ENCODE measurements at regions not wholly inside any gene's neighbourhood (a gene's known extent, or its start where the extent isn't known, plus 50 kb on each side); places are given as distances from the start of the nearest gene placed in this dataset.

DNA sequence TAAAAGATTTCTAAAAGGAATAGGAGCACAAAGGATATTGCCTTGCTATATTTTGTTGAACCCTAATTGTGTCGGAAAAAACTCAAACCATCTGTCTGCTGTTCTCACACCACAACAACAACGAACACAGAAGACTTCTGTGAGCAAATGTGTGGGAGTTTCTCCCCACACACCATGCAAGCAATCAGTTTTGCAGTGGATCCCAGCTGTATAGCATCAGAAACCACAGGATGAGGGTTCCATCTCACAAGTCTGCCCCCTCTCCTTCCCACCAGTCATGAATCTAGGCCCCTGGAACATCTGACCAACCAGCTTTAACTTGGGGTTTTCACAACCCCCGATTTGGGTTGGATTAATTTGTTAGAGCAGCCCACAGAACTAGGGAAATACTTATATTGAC lies 91.3 kb upstream of the SLC4A7 start:
- Mint-ChIP-seq H3K36me3 (ENCODE audit: insufficient read depth) (no peaks in the 10 kb centered on the region), H3K4me3 (no peak overlapping the region), H3K27ac (ENCODE audit: low read depth) (no peak overlapping the region), H3K9me3 (no peaks in the 10 kb centered on the region), H3K4me1 (no peaks in the 10 kb centered on the region), H3K27me3 (no peaks in the 10 kb centered on the region)
- DNase-seq (ENCODE audit: low spot score in 2 of 2) (no peak), ATAC-seq (replicated peaks; ENCODE audit: extremely low read depth, poor library complexity, severe bottlenecking) (no peak)

DNA sequence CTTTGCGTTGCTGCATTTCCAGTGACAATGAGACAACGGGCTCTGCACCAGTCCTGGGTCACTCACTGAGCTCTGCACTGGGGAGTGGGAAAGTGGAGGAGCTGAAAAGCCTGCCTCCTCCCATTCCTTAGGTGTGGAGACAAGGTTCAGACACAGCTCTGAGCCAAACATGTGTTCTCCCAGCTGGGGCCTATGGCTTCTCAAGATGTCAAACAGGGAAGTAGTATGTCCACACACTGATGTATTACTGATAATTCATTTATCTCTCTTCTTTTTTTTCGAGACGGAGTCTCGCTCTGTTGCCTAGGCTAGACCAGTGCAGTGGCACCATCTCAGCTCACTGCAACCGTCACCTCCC lies 90.2 kb upstream of the SLC4A7 start:
- ATAC-seq (replicated peaks; ENCODE audit: extremely low read depth, poor library complexity, severe bottlenecking) = no peak

GRCh38 chr3:27573780-27574437 lies 89.7 kb upstream of the SLC4A7 start:
- Mint-ChIP-seq H3K4me1 (no peaks in the 10 kb centered on the region), H3K27ac (ENCODE audit: low read depth) (no peak overlapping the region), H3K9me3 (no peaks in the 10 kb centered on the region), H3K36me3 (ENCODE audit: insufficient read depth) (no peaks in the 10 kb centered on the region), H3K27me3 (no peaks in the 10 kb centered on the region), H3K4me3 (no peak overlapping the region)
- DNase-seq (ENCODE audit: low spot score in 2 of 2) = no peak
- ATAC-seq (replicated peaks; ENCODE audit: extremely low read depth, poor library complexity, severe bottlenecking) = no peak

More for the DNA sequence above, 90.2 kb upstream of the SLC4A7 start:
- no peak for DNase-seq (ENCODE audit: low spot score in 2 of 2)
- Mint-ChIP-seq H3K27me3 (no peaks in the 10 kb centered on the region), H3K4me1 (no peaks in the 10 kb centered on the region), H3K4me3 (no peak overlapping the region), H3K27ac (ENCODE audit: low read depth) (no peak overlapping the region), H3K9me3 (no peaks in the 10 kb centered on the region), H3K36me3 (ENCODE audit: insufficient read depth) (no peaks in the 10 kb centered on the region)

GRCh38 chr3:27573138-27573537 lies 89.0 kb upstream of the SLC4A7 start:
- no peaks in the 10 kb centered on the region for H3K9me3 Mint-ChIP-seq
- no peak for ATAC-seq (replicated peaks; ENCODE audit: extremely low read depth, poor library complexity, severe bottlenecking)

GRCh38 chr3:27571345-27571744 lies 87.2 kb upstream of the SLC4A7 start:
- DNase-seq (ENCODE audit: low spot score in 2 of 2) = no peak
- Mint-ChIP-seq H3K27ac (ENCODE audit: low read depth) (no peak overlapping the region), H3K9me3 (no peaks in the 10 kb centered on the region), H3K36me3 (ENCODE audit: insufficient read depth) (no peaks in the 10 kb centered on the region), H3K4me1 (no peaks in the 10 kb centered on the region), H3K4me3 (no peak overlapping the region), H3K27me3 (no peaks in the 10 kb centered on the region)
- no peak for ATAC-seq (replicated peaks; ENCODE audit: extremely low read depth, poor library complexity, severe bottlenecking)

More at GRCh38 chr3:27573138-27573537, 89.0 kb upstream of the SLC4A7 start:
- H3K27ac Mint-ChIP-seq (ENCODE audit: low read depth) = no peak overlapping the region
- H3K36me3 Mint-ChIP-seq (ENCODE audit: insufficient read depth) = no peaks in the 10 kb centered on the region
- H3K4me3 Mint-ChIP-seq = no peak overlapping the region
- DNase-seq (ENCODE audit: low spot score in 2 of 2) = no peak
- H3K27me3 Mint-ChIP-seq = no peaks in the 10 kb centered on the region
- no peaks in the 10 kb centered on the region for H3K4me1 Mint-ChIP-seq

DNA sequence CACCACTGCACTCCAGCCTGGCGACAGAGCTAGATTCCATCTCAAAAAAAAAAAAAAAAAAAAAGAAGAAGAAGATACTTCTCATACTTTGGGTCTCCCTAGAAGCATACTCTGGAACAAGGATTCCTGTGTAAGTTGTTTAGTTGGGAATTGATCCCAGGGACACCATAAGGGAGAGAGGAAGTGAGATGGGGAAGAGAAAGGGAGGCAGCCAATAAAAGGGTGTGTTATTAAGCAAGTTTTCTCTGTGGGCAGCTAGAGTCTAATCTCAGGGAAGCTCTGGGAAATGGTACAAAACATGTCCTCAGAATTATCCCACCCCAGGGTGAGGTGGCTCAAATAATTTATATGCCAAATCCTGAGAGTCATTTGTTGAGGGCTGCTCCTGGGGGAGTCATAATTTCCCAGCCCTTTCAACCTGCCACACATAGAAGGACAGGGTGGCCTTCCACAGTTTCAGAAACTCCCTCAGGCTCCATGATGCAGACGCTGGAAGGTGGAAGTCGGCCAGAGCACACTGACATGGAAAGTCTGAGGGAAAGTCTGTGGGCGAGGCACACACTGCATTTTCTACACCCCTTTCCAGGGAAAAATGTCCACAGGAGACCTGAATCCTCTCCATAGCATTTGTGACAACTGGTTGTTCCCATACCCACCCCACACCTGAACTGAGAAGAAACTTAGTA lies 86.4 kb upstream of the SLC4A7 start:
- Mint-ChIP-seq H3K9me3 (no peaks in the 10 kb centered on the region), H3K27ac (ENCODE audit: low read depth) (no peak overlapping the region), H3K4me3 (no peak overlapping the region), H3K36me3 (ENCODE audit: insufficient read depth) (no peaks in the 10 kb centered on the region), H3K4me1 (no peaks in the 10 kb centered on the region), H3K27me3 (no peaks in the 10 kb centered on the region)
- ATAC-seq (replicated peaks; ENCODE audit: extremely low read depth, poor library complexity, severe bottlenecking) (no peak), DNase-seq (ENCODE audit: low spot score in 2 of 2) (no peak)

GRCh38 chr3:27568393-27568792 lies 84.2 kb upstream of the SLC4A7 start:
- Mint-ChIP-seq H3K36me3 (ENCODE audit: insufficient read depth) (no peaks in the 10 kb centered on the region), H3K27me3 (no peaks in the 10 kb centered on the region), H3K4me3 (no peak overlapping the region), H3K9me3 (no peaks in the 10 kb centered on the region), H3K27ac (ENCODE audit: low read depth) (no peak overlapping the region), H3K4me1 (no peaks in the 10 kb centered on the region)
- ATAC-seq (replicated peaks; ENCODE audit: extremely low read depth, poor library complexity, severe bottlenecking) = no peak
- no peak for DNase-seq (ENCODE audit: low spot score in 2 of 2)

GRCh38 chr3:27567251-27567650 lies 83.1 kb upstream of the SLC4A7 start:
- no peak overlapping the region for H3K4me3 Mint-ChIP-seq
- no peaks in the 10 kb centered on the region for H3K36me3 Mint-ChIP-seq (ENCODE audit: insufficient read depth)
- no peaks in the 10 kb centered on the region for H3K4me1 Mint-ChIP-seq
- H3K27me3 Mint-ChIP-seq = no peaks in the 10 kb centered on the region
- DNase-seq (ENCODE audit: low spot score in 2 of 2) (no peak), ATAC-seq (replicated peaks; ENCODE audit: extremely low read depth, poor library complexity, severe bottlenecking) (no peak)
- H3K27ac Mint-ChIP-seq (ENCODE audit: low read depth) = no peak overlapping the region
- H3K9me3 Mint-ChIP-seq = no peaks in the 10 kb centered on the region

DNA sequence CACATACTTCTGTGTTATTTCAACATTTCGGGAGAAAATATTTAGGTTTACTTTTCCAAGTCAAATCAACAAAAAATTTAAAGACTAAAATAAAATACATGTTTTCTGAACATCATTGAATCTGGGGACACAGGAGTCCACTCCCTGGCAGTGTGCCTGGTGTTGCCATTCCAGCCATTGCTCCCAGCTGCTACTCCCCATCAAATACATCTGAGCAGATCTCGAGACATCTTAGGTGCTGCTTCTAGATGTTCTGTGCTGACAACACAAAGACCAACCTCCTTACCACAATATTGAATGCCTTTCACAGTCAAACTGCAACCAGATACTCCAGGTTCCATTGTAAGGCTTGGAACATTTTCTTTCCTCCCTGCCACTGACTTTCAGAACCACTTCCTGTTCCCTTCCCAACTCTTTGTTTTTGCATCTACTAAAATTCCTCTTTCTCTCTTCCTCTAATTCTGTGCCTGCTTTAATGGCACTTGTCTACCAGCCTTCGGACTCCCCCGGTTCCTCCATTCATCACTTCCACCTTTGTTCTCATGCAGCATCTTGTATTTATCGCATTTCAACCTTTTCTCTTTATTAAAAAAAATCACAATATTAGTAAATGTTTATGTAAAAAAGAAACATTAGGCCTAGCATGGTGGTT lies 81.1 kb upstream of the SLC4A7 start:
- no peak for ATAC-seq (replicated peaks; ENCODE audit: extremely low read depth, poor library complexity, severe bottlenecking)
- Mint-ChIP-seq H3K9me3 (no peaks in the 10 kb centered on the region), H3K27ac (ENCODE audit: low read depth) (no peak overlapping the region), H3K27me3 (no peaks in the 10 kb centered on the region), H3K36me3 (ENCODE audit: insufficient read depth) (no peaks in the 10 kb centered on the region), H3K4me1 (no peaks in the 10 kb centered on the region), H3K4me3 (no peak overlapping the region)
- no peak for DNase-seq (ENCODE audit: low spot score in 2 of 2)

DNA sequence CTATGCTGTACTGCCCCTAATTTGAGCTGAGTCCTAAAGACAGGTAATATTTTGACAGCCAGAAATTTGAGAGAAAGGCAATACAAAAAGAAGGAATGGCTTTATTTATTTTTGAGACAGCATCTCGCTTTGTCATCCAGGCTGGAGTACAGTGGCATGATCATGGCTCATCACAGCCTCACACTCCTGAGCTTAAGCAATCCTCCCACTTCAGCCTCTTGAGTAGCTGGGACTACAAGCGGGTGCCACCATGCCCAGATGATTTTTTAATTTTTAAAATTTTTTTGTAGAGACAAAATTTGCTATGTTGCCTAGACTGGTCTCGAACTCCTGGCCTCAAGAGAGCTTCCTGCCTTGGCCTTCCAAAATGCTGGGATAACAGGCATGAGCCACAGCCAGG lies 77.4 kb upstream of the SLC4A7 start:
- no peaks in the 10 kb centered on the region for H3K27me3 Mint-ChIP-seq
- no peak overlapping the region for H3K27ac Mint-ChIP-seq (ENCODE audit: low read depth)
- DNase-seq (ENCODE audit: low spot score in 2 of 2) (no peak), ATAC-seq (replicated peaks; ENCODE audit: extremely low read depth, poor library complexity, severe bottlenecking) (no peak)
- H3K9me3 Mint-ChIP-seq = no peaks in the 10 kb centered on the region
- H3K4me1 Mint-ChIP-seq = no peaks in the 10 kb centered on the region
- H3K36me3 Mint-ChIP-seq (ENCODE audit: insufficient read depth) = no peaks in the 10 kb centered on the region
- no peak overlapping the region for H3K4me3 Mint-ChIP-seq

- Mint-ChIP-seq H3K36me3 (ENCODE audit: insufficient read depth) (no peaks in the 10 kb centered on the region), H3K4me1 (no peaks in the 10 kb centered on the region), H3K4me3 (no peak overlapping the region), H3K9me3 (no peaks in the 10 kb centered on the region), H3K27ac (ENCODE audit: low read depth) (no peak overlapping the region), H3K27me3 (no peaks in the 10 kb centered on the region)
- DNase-seq (ENCODE audit: low spot score in 2 of 2) = no peak
- ATAC-seq (replicated peaks; ENCODE audit: extremely low read depth, poor library complexity, severe bottlenecking) = no peak
These were observed 76.4 kb upstream of the SLC4A7 start for GRCh38 chr3:27560484-27561056.

DNA sequence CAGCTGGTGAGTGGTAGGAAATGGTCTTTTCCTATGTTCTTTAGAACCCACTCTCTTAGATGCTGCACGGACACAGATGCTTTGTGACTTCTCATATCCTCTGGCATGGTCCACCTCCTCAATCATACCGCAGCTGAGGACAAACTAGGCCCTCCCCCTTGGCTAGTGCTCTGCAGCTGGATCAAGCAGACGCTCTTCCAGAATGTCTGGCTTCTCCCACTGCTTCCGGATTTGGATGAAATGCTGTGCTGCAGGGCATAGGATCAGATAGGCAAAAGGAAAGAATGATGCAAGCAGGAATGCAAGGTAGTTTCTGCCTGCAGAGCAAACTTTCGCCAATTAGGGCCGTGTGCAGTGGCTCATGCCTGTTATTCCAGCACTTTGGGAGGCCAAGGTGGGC lies 75.7 kb upstream of the SLC4A7 start:
- H3K27me3 Mint-ChIP-seq = no peaks in the 10 kb centered on the region
- DNase-seq (ENCODE audit: low spot score in 2 of 2) = no peak
- no peak overlapping the region for H3K27ac Mint-ChIP-seq (ENCODE audit: low read depth)

DNA sequence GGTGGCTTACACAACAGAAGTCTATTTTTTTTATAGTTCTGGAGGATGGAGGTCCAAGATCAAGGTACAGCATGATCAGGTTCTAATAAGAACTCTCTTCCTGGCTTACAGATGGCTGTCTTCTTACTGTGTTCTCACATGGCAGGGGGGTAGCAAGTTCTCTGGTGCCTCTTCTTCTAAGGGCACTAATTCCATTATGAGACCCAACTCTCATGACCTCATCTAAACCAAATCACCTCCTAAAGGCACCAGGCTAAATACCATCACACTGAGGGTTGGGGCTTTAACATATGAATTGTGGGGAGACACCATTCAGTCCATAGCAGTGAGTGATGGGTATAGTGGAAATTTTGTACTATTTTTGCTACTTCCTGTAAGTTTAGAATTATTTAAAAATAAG lies 75.2 kb upstream of the SLC4A7 start:
- no peak for DNase-seq (ENCODE audit: low spot score in 2 of 2)
- no peaks in the 10 kb centered on the region for H3K9me3 Mint-ChIP-seq
- no peaks in the 10 kb centered on the region for H3K4me1 Mint-ChIP-seq
- H3K36me3 Mint-ChIP-seq (ENCODE audit: insufficient read depth) = no peaks in the 10 kb centered on the region
- H3K4me3 Mint-ChIP-seq = no peak overlapping the region
- no peaks in the 10 kb centered on the region for H3K27me3 Mint-ChIP-seq
- H3K27ac Mint-ChIP-seq (ENCODE audit: low read depth) = no peak overlapping the region
- ATAC-seq (replicated peaks; ENCODE audit: extremely low read depth, poor library complexity, severe bottlenecking) = no peak

More for the DNA sequence above, 75.7 kb upstream of the SLC4A7 start:
- Mint-ChIP-seq H3K4me3 (no peak overlapping the region), H3K9me3 (no peaks in the 10 kb centered on the region), H3K4me1 (no peaks in the 10 kb centered on the region), H3K36me3 (ENCODE audit: insufficient read depth) (no peaks in the 10 kb centered on the region)
- no peak for ATAC-seq (replicated peaks; ENCODE audit: extremely low read depth, poor library complexity, severe bottlenecking)

Measured in central memory CD8-positive, alpha-beta T cell (primary cell).